ENCODE measurements at regions not wholly inside any gene's neighbourhood (a gene's known extent, or its start where the extent isn't known, plus 50 kb on each side); places are given as distances from the start of the nearest gene placed in this dataset.
"Not testable (repeated sequence)": the region's sequence is repeated elsewhere in the genome, so short reads cannot be mapped to it uniquely, and the experiment has no call there.

GRCh38 chr9:67418496-67419079 is 426.2 kb upstream of the SPATA31A3 start:
- ATAC-seq = peak in 2 of 4 donors; percentile 60 to 71
- intact Hi-C loops (cut with DNase I); H3K27me3 ChIP-seq; H3K9me3 ChIP-seq; H3K4me3 ChIP-seq; H3K27ac ChIP-seq; H3K4me1 ChIP-seq; DNase-seq; H3K36me3 ChIP-seq: not testable (repeated sequence)
- no CpG with 5 or more reads among the region's 4 CpGs for WGBS (ENCODE audit: insufficient coverage, low coverage, low lambda C conversion rate, missing lambda C conversion rate)

- H3K27ac ChIP-seq; H3K4me3 ChIP-seq; ATAC-seq; intact Hi-C loops (cut with DNase I); H3K9me3 ChIP-seq; DNase-seq; H3K4me1 ChIP-seq; H3K27me3 ChIP-seq; H3K36me3 ChIP-seq: not testable (repeated sequence)
- WGBS (ENCODE audit: insufficient coverage, low coverage, low lambda C conversion rate, missing lambda C conversion rate) = 86% methylated on average over 1 of the region's 7 CpGs
Observed at GRCh38 chr9:67417341-67417983, 425.1 kb upstream of the SPATA31A3 start.

- H3K27ac ChIP-seq; H3K4me1 ChIP-seq; ATAC-seq; DNase-seq; H3K9me3 ChIP-seq; H3K4me3 ChIP-seq; H3K27me3 ChIP-seq; H3K36me3 ChIP-seq; intact Hi-C loops (cut with DNase I): not testable (repeated sequence)
- 55% methylated on average over 1 of the region's 6 CpGs for WGBS (ENCODE audit: insufficient coverage, low coverage, low lambda C conversion rate, missing lambda C conversion rate)
Observed at GRCh38 chr9:67416639-67417038, 424.3 kb upstream of the SPATA31A3 start.

- H3K4me1 ChIP-seq; H3K4me3 ChIP-seq; DNase-seq; H3K9me3 ChIP-seq; intact Hi-C loops (cut with DNase I); H3K27me3 ChIP-seq; H3K36me3 ChIP-seq; H3K27ac ChIP-seq; ATAC-seq: not testable (repeated sequence)
- WGBS (ENCODE audit: insufficient coverage, low coverage, low lambda C conversion rate, missing lambda C conversion rate) = 22% methylated on average over 1 of the region's 7 CpGs
Observed at GRCh38 chr9:67410606-67411220, 418.4 kb upstream of the SPATA31A3 start.

GRCh38 chr9:67403739-67404138 is 411.4 kb upstream of the SPATA31A3 start:
- DNase-seq; H3K27ac ChIP-seq; H3K9me3 ChIP-seq; H3K36me3 ChIP-seq; H3K4me1 ChIP-seq; intact Hi-C loops (cut with DNase I); H3K27me3 ChIP-seq; H3K4me3 ChIP-seq: not testable (repeated sequence)
- no CpG with 5 or more reads among the region's 4 CpGs for WGBS (ENCODE audit: insufficient coverage, low coverage, low lambda C conversion rate, missing lambda C conversion rate)
- ATAC-seq = peak in 1 of 4 donors; percentile 53

GRCh38 chr9:67397731-67398130 is 405.4 kb upstream of the SPATA31A3 start:
- intact Hi-C loops (cut with DNase I); H3K4me3 ChIP-seq; H3K36me3 ChIP-seq; H3K4me1 ChIP-seq; H3K27me3 ChIP-seq; H3K9me3 ChIP-seq; ATAC-seq; DNase-seq; H3K27ac ChIP-seq: not testable (repeated sequence)
- WGBS (ENCODE audit: insufficient coverage, low coverage, low lambda C conversion rate, missing lambda C conversion rate) = 59% methylated on average over 2 of the region's 2 CpGs

- no CpG with 5 or more reads among the region's 5 CpGs for WGBS (ENCODE audit: insufficient coverage, low coverage, low lambda C conversion rate, missing lambda C conversion rate)
- not testable (repeated sequence) for H3K4me3 ChIP-seq
- ATAC-seq = peak; percentile 95 to 100 (median 99)
Observed at GRCh38 chr9:67394782-67395181, 402.4 kb upstream of the SPATA31A3 start.

GRCh38 chr9:67394038-67394437 is 401.7 kb upstream of the SPATA31A3 start:
- no CpG with 5 or more reads among the region's 4 CpGs for WGBS (ENCODE audit: insufficient coverage, low coverage, low lambda C conversion rate, missing lambda C conversion rate)
- H3K27ac ChIP-seq; intact Hi-C loops (cut with DNase I); H3K4me3 ChIP-seq; H3K27me3 ChIP-seq; H3K9me3 ChIP-seq; ATAC-seq; H3K36me3 ChIP-seq; DNase-seq; H3K4me1 ChIP-seq: not testable (repeated sequence)

More at GRCh38 chr9:67394782-67395181, 402.4 kb upstream of the SPATA31A3 start:
- H3K4me1 ChIP-seq; DNase-seq; H3K36me3 ChIP-seq; H3K27ac ChIP-seq; H3K9me3 ChIP-seq; H3K27me3 ChIP-seq; intact Hi-C loops (cut with DNase I): not testable (repeated sequence)

- DNase-seq; H3K9me3 ChIP-seq; H3K4me1 ChIP-seq; intact Hi-C loops (cut with DNase I); H3K36me3 ChIP-seq; H3K27ac ChIP-seq; H3K4me3 ChIP-seq; H3K27me3 ChIP-seq: not testable (repeated sequence)
- ATAC-seq = peak in 1 of 4 donors; percentile 46
- WGBS (ENCODE audit: insufficient coverage, low coverage, low lambda C conversion rate, missing lambda C conversion rate) = no CpG with 5 or more reads among the region's 2 CpGs
Observed at GRCh38 chr9:67369664-67370063, 377.3 kb upstream of the SPATA31A3 start.

GRCh38 chr9:67362325-67362724 is 370.0 kb upstream of the SPATA31A3 start:
- ATAC-seq = not testable (repeated sequence)

GRCh38 chr9:67353961-67354360 is 361.6 kb upstream of the SPATA31A3 start:
- ATAC-seq = peak in 2 of 4 donors; percentile 14 to 59

More at GRCh38 chr9:67362325-67362724, 370.0 kb upstream of the SPATA31A3 start:
- H3K27me3 ChIP-seq; H3K27ac ChIP-seq; intact Hi-C loops (cut with DNase I); DNase-seq; H3K9me3 ChIP-seq; H3K4me3 ChIP-seq; H3K4me1 ChIP-seq; H3K36me3 ChIP-seq: not testable (repeated sequence)
- WGBS (ENCODE audit: insufficient coverage, low coverage, low lambda C conversion rate, missing lambda C conversion rate) = no CpG with 5 or more reads among the region's 7 CpGs

More at GRCh38 chr9:67353961-67354360, 361.6 kb upstream of the SPATA31A3 start:
- WGBS (ENCODE audit: insufficient coverage, low coverage, low lambda C conversion rate, missing lambda C conversion rate) = no CpG with 5 or more reads among the region's 4 CpGs
- H3K4me1 ChIP-seq; H3K4me3 ChIP-seq; H3K9me3 ChIP-seq; H3K27me3 ChIP-seq; H3K27ac ChIP-seq; DNase-seq; H3K36me3 ChIP-seq; intact Hi-C loops (cut with DNase I): not testable (repeated sequence)
